Right ventricle myocardium superior (tissue), 1 donor: ENCODE measurements at regions not wholly inside any gene's neighbourhood (a gene's known extent, or its start where the extent isn't known, plus 50 kb on each side); places are given as distances from the start of the nearest gene placed in this dataset.

ENCODE experiments used
- ATAC-seq: fragments of 200-7000 bp; cut with Tn5 transposase; one replicate; pipeline ENCODE4 v1.9.1; 2020; ENCODE audit warnings: mild to moderate bottlenecking; ENCODE audit not compliant: poor library complexity
- DNase-seq: peaks from one replicate; pipeline ENCODE4 v3.0.0-alpha.2; 2020
- intact Hi-C: fragments of 100-400 bp; cut with DNase I; formaldehyde crosslinking; loops from one replicate; pipeline ENCODE4 v1.11.2; 2022
- donor health status: DM: no; HTN: yes; CAD: no; lungs with severe emphysema.

DNA sequence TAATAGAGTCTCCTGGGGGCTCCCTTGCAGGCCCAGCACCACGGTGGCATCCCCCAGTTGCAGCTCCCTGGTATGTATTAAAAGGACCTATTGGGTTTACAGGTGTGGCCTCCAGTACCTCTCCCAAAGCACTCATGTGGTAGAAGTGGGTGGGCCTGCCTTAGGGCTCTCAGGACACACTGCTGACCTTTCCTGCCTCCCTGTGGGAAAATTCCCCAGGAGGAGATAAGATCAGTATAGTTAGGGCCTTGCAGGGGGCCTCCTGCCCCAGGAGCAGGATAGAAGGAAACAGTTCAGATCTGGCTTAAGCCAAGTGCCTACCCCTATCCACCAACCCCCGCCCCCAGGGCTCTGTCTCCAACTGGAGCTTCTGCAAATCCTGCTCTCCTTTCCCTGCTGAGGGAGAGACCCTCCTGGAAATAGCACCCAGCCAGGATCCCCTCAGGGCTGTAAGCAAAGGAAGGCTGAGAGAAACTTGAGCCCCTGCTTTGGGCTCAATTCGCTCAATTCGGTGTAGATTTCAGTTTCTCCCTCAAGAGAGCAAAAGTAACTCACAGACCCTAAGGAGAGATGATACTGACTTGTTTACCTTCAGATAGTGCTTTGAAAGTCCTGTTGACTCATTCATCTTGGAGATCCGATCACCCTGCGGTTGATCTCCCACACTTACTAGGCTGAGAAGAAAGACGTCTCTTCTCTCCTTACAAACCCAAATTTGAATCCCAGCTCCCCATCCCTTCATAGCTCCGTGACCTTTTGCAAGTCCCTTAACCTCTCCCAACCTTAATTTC lies 130.6 kb downstream of the WDR11 start:
- ATAC-seq (no peak), DNase-seq (no peak)
- intact Hi-C loops = no loop called here

DNA sequence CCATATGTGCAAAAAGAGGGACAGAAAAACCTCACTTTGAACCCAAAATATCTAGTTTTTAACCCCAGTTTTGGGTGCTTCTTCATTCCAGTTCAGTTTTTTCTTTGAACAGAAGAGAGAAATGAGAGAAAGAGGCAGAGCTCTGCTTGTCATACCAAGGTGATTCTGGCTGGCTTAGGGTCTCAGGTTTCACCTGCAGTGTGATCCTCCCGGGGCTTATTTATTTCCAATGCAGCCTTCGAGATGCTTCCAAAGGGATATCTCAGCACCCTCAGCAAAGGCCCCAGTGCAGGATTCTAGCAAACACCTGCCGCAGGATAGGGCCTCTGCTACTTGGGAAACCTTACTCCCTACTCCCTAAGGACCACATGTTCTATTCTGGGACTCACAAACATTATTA lies 131.3 kb downstream of the WDR11 start:
- no peak for DNase-seq
- intact Hi-C loops = no loop called here
- ATAC-seq = no peak

DNA sequence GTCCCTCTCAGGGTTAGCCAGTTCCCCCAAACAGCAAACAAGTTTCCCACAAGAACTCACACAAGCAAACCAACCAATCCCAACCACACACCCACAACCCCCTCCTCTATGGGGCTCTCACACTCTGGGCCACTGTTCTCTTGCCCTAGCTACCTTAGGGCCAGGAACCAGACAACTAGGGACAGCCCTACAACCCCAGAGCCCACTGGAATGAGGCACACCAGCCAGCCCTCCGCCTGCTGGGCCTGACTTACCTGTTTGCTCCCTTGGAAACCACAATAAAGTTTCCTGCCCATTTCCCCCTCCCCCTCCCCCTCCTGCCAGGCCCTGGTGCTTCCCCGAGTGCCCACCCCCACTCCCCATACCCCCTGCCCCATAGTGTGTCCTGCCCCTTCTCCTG lies 132.6 kb downstream of the WDR11 start:
- DNase-seq = no peak
- no peak for ATAC-seq
- intact Hi-C loops = no loop called here

DNA sequence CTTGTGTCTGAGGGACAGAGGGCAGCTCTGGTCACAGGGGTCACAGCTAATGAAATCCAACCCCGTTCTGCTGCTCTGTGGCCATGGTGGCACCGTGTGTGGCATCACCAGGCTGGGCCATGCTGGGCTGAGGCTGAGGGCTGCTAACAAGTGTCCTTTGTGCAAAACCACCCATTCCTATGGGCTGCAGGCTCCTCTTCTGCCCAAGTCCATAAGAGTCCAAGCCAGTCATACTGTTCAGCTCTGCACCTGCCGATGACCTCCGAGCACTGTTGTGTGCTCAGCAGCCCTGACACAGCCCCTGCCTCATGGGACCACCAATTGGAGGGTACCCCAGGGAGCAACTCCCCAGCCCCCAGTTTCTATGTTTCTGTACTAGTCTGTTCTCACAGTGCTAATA lies 133.1 kb downstream of the WDR11 start:
- DNase-seq (no peak), ATAC-seq (no peak)
- intact Hi-C loops = no loop called here

DNA sequence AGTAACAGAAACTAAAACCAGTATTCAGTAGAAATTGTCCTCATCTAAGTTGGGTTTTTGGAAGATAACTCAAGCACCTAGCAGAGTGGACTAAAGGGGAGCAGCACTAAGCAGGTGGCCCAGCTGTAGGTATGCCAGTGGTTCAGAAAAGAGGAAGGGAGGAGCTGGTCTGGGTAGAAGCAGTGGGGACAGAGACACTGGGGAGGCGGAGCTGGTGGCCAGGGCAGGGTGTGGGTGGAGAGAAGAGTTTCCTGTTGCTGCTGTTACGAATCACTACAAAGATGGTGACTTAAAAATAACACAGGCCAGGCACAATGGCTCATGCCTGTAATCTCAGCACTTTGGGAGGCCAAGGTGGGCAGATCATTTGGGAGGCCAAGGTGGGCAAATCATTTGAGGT lies 136.2 kb downstream of the WDR11 start:
- ATAC-seq (no peak), DNase-seq (no peak)
- intact Hi-C loops = no loop called here

DNA sequence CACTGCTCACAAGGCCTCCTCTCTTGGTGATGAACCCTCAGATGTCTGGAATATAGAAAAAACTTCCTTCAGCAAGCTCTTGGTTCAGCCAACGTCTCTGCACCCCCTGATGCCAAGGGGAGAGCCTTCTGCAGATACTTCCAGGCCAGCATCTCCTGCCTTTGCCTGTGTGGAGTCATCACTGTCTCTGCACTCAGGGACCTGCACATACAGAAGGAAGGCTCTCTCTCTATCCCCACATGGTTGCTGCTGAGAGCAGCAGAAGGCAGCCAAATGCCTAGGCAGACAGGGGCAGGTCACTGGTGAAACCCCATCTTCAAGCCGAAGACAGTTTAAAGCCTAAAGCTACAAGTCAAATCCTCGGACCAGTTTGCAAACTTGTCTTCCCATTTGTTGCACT lies 137.6 kb downstream of the WDR11 start:
- ATAC-seq (no peak), DNase-seq (no peak)
- intact Hi-C loops = no loop called here

DNA sequence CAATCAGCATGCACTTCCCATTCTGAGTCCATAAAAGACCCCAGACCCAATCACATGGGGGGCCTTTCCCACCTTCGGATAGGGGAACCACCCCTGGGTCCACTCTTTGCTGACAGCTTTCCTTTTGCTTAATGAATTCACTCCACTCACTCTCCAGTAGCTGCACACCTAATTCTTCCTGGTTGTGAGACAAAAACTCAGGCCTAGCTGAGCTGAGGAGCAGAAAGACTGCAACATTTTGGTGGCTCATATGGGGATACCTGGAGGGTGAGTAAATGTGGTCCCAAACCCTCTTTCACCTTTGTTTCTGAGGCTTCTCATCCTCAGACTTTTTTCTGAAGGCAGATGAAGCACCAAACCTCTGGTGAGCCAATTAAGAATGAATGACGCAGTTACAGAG lies 138.1 kb downstream of the WDR11 start:
- ATAC-seq (no peak), DNase-seq (no peak)
- intact Hi-C loops = no loop called here

DNA sequence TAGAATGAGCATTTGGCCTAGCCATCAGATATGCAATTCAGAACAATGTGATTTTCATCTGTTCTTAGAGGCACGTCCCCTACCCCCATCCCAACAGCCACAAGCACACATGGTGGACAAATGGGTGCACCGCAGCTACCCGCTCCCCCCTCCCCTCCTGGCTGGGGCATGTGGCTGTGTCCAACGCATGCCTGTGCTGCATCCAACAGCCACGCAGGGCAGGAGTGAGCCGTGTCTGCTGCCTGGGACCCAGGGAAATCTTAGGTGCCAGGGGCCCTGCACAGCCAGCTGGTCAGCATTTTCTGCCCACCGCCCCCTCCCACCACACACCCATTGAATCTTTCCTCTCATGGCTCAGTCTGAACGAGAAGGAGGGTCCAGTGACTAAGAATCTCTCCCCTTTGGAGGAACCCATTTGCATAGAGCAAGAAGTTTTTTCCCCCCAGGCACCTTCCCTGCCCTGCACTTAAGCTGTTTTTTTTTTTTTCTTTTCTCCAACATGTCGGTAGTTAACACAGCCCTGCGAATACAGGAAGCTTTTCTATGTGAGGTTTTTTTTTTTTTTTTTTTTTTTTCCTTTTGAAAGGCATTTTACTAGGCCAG lies 138.9 kb downstream of the WDR11 start:
- intact Hi-C loops = no loop called here
- no peak for DNase-seq
- ATAC-seq = no peak

DNA sequence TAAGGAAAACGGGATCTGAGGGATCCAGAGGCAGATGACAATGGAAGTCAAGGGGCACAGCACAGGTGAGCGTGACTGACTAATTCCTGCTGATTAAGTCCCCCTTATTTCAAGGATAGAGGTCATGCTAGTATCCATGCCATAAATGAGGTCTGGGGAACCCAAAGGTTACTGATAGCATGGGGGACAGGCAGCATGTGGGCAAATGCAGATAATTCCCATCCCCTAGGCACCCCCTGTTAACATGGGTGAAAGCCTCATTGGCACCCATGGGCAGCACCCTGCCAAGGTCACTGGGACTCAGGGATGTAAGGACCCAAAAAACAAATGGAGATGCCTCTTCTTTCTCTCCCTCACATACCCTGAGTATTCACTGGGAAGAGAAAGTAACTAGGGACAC lies 139.7 kb downstream of the WDR11 start:
- ATAC-seq (no peak), DNase-seq (no peak)
- intact Hi-C loops = no loop called here

DNA sequence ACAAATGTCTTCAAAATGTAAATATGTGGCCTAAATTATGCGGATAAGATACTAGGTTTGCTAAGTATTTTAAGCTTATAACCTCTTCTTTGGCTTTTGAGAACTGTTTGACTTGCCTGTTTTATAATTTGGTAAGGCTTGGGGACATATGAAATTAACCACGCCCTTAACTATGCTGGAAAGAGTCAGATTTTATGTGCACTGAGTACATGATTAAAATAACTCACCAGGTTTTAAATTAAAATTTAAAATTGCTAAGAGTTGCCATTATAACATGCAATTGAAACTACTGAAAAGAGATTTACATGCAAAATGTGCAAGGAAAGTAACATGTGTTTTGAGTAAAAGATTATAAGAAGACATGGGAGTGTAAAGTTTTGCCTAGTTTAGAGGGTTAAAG lies 141.9 kb downstream of the WDR11 start:
- no peak for ATAC-seq
- intact Hi-C loops = no loop called here
- DNase-seq = no peak

DNA sequence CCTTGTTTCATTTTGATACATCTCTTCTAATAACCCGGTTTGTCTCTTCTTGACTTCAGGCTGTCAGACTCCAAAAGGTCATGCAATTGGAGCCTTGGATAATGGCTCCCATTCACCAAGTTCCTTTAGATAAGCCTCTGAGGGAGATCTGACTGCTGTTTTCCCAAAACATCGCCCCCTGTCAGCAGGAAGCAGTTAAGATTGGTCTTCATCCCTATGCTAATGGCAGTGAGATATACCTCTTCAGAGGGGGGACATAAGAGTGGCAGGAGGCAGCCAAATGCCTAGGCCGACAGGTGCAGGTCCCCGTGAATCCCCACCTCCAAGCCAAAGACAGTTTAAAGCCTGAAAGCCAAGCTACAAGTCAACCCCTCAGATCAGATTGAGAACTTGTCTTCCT lies 144.6 kb downstream of the WDR11 start:
- DNase-seq (no peak), ATAC-seq (no peak)
- intact Hi-C loops = no loop called here

DNA sequence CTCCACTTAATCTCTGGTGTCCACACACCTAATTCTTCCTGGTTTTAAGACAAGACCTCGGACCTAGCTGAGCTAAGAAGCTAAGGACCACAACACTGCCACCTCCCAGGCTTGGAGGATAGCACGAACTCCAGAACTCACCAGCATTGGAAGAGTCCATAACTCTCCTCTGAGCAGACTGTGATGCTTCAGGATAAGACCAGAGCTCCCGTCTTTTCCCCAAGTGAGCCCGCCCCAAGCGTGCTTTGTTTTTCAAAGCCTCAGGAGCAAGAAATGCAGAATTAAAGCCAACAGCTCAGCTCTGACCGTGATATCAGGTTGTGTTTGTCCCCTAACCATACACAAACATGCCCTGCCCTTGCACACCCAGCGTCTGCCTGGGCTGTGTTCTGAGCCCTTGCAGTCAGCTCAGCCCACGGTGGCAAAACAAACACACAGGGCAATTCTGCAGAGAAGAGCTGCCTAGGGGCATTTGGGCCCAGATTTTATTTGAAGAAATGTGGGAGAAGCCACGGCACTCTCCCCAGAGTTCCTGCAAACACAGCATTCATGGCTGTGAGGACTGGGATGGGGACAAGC lies 145.4 kb downstream of the WDR11 start:
- intact Hi-C loops = no loop called here
- ATAC-seq (no peak), DNase-seq (no peak)

DNA sequence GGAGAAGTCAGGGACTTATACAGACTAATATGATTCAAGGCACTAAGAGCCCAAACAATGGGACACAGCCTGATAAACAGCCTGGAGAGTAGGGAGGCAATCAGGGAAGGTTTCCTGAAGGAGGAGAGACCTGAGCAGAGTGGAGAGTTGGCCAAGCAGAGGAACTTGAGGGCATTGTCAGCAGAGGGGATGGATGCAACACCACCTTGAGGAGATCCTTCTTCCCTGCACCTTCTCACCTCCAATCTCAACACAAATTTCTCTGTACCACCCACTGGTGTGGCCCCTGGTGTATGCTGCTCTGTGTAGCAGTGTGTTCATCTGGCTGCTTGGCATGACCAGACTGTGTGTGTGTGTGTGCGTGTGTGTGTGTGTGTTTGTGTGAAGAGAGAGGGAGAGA lies 146.2 kb downstream of the WDR11 start:
- intact Hi-C loops = no loop called here
- no peak for ATAC-seq
- DNase-seq = no peak

DNA sequence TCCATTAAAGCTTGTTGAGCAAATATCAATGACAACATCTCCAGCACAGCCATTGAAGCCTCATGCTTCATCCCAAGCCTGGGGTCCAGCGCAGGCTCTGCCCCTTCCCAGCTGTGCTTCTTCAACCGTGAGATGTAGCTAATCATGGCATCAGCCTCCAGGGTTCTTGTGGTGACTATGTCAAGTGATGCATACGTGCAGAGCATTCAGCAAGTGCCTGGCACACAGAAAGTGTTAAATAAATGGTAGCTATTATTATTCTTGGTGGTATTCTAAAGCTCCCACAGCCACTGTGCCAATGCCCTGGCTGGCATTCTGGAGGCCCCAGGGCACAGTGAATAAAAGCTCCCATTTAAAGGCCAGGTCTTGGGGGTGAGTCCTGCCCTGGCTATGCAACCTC lies 146.6 kb downstream of the WDR11 start:
- no peak for DNase-seq
- ATAC-seq = no peak
- intact Hi-C loops = no loop called here

DNA sequence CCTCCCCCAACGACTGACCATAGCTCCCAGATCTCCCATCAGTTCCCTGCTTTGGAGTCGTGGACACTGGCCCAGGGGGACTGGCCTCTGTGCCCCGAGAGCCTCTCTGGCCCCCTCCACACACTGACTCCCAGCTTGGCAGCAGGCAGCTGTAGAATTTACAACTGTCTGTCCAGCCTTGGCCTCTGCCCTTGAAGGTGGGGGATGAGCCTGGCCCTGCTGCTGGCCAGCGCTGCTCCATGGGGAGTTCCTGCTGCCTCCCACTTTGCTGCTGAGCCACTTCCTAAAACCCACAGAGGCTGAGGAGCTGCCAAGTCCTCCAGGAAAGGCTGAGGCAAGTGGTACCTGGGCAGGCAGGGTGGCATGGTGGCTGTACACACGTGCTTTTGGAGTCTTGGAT lies 147.1 kb downstream of the WDR11 start:
- intact Hi-C loops = no loop called here
- DNase-seq (no peak), ATAC-seq (no peak)

DNA sequence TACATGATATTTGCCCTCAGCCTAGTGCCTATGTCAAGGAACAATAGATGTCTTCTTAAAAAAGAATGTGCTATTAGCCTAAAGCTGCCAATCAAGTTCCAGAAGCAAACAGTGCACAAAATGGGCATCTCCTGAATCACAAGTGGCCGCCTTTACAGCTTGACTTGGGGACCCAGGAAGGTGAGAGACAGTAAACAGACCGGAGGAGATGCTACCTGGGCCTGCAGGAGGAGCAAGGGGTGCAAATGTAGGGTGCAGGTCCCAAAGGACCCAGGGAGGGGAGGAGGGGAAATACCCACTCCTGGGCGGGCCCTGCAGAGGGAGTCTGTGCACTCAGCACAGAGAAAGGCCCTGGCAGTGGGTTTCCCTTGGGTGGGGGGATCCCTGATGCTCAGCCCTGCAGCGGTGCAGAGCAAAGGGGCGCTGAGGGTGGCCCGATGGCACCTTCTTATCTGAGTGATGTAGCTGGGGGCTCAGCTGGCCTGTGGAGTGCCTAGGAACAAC lies 147.7 kb downstream of the WDR11 start:
- no peak for DNase-seq
- intact Hi-C loops = no loop called here
- no peak for ATAC-seq

DNA sequence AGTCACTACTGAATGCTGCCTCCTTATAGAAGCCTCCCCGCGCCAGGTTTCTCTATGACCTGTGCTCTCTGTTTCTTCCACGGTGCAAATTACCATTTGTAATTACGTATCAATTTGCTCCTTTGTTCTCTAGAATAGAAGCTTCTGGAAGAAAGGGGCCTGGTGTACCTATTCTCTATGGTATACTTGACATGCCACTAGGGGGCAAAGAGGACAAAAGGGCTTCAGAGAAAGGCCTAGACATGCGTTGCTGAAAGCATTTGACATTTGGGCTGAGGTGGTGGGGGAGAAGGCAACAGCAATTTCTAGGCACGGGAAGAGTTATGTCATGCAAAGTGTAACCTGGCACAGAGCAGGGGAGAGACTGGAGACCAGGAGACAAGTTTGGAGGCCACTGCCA lies 148.7 kb downstream of the WDR11 start:
- intact Hi-C loops = no loop called here
- ATAC-seq = no peak
- no peak for DNase-seq

DNA sequence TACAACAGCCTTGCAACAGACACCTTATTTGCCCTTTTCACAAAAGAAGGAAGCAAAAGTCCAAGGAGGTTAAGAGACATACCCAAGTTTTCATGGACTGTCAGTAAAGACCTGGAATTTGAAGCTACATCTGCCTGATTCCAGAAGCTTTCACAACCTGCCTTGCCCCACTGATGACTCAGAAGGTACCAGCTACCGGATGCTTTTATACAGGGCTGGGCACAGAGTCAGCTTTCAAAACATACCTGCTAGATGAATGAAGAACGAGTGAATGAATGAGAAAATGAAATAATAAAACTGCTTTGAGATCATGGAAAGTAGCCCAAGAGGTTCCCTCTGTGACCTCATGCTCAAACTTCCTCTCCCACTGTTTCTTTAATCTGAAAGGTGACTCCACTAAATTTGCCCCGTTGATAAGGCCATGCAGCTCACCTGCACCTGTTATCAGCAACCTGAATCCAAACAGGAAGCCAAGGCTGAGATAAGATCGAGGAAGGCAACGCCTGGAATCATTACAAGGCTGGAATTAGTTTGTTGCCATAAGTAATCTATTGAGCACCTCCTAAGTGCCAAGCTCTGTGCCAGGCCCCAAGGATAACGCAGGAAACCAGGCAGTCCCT lies 151.5 kb downstream of the WDR11 start:
- no peak for DNase-seq
- intact Hi-C loops = no loop called here
- no peak for ATAC-seq

DNA sequence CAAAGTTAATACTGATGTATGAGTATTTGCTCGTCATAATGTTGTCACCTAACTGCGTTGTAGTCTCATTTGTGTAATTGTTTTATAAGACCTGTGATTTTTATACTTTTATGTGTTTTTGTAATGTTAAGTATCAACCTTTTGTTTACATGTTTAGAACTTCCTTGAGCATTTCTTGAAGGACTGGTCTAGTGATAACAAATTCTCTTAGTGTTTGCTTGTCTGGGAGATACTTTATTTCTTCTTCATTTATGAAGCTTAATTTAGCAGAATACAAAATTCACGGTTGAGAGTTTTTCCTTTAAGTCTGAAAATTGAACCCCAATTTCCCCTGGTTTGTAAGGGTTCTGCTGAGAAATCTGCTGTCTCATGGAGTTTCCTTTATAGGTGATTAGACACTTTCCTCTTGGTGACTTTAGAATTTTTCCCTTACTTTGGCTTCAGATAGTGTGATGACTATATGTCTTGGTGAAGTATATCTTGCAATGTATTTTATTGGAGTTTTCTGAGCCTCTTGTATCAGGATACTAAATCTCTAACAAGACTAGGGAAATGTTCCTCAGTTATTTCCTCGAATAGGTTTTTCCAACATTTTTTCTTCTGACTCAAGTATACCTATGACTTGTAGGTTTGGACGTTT lies 154.9 kb downstream of the WDR11 start:
- ATAC-seq = no peak
- no peak for DNase-seq
- intact Hi-C loops = no loop called here
